ENCODE measurements at regions not wholly inside any gene's neighbourhood (a gene's known extent, or its start where the extent isn't known, plus 50 kb on each side); places are given as distances from the start of the nearest gene placed in this dataset.
"Not testable (repeated sequence)": the region's sequence is repeated elsewhere in the genome, so short reads cannot be mapped to it uniquely, and the experiment has no call there.

GRCh38 chr6:106849120-106849519 is 125.4 kb downstream of the CD24 start:
- no peak for DNase-seq (ENCODE audit: low spot score)

- no peak for DNase-seq (ENCODE audit: low spot score)
Measured at GRCh38 chr6:106847116-106847515, 127.4 kb downstream of the CD24 start.

DNA sequence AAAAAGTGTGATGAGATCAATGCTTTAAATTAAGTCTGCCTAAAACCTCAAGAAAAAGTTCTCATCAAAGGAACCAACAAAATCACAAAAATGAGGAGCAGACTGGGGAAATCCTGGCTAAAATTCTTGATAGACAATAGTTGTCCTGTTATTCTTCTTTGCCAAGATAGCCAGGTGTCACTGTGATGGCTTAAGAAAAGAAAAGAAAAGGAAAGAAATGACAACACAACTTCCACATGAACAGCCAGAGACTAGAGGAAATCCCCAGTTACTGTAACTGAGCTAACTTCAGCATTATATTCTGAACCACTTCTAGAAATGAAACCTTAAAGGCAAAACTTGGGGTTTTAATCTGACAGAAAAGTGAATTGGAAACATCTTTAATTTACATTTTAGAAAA is 129.6 kb downstream of the CD24 start:
- no peak for DNase-seq (ENCODE audit: low spot score)

GRCh38 chr6:106832766-106833510 is 141.6 kb downstream of the CD24 start:
- DNase-seq (ENCODE audit: low spot score) = no peak

DNA sequence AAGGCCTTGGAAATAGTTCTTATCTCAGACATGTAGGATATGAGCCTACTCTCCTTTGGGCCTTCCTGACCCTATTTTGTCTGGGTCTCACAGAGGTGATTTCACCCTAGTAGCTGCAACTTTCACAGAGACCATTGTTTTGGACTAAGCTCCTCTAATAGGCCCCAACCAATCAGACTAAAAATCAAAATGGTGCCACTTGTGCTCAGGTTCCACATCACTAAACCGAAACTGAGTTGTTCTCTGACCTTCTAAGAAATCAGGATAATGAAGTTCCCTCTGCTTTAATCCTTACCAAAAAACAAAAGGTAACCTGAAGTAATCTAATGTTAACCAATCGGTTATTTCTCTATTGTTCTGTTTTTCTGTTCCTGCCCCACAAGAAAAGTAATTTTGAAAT is 143.6 kb downstream of the CD24 start:
- DNase-seq (ENCODE audit: low spot score) = no peak

DNA sequence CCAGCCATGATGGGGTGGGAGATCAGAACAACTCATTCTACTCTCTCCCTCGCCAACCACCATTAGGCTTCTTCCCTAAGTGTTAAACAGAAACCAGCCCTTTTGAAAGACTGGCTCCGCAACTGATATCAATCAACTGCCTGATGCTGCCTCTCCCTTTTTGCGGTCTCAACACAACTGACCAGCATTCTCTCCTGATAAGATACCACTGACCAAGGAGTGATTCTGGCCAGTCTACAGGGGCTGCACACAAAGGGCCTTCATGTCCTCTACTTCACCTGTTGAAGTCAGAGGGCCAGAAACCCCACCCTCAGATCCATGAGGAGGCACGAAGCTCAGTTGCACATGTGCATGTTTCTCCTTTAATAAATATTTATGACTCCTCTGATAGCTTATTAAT is 145.1 kb downstream of the CD24 start:
- DNase-seq (ENCODE audit: low spot score) = no peak

GRCh38 chr6:106827081-106827480 is 147.4 kb downstream of the CD24 start:
- DNase-seq (ENCODE audit: low spot score) = no peak

DNA sequence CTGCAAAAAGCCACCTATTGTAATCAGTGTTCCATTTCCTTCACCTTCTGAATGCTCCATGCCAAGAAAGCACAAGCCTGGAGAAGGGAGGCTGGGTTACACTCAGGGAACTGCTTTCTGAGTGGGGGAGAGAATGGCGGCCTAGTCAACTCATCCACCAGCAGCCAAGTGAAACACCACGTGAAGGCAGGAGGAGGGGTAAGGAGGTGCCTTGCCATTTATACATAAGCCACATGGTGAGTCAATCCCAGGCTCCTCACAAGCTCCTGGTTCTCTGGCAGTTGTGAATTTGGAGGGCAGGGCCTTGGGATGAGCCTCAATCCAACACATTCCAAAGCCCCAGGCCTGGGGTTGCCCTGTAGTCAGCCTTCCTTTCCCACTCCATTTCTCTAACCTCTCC is 149.4 kb downstream of the CD24 start:
- DNase-seq (ENCODE audit: low spot score) = no peak

GRCh38 chr6:106823732-106824351 is 150.7 kb downstream of the CD24 start:
- DNase-seq (ENCODE audit: low spot score) = no peak

- DNase-seq (ENCODE audit: low spot score) = no peak
Measured at GRCh38 chr6:106823058-106823457, 151.5 kb downstream of the CD24 start.

- no peak for DNase-seq (ENCODE audit: low spot score)
Measured at GRCh38 chr6:106820412-106820852, 154.1 kb downstream of the CD24 start.

DNA sequence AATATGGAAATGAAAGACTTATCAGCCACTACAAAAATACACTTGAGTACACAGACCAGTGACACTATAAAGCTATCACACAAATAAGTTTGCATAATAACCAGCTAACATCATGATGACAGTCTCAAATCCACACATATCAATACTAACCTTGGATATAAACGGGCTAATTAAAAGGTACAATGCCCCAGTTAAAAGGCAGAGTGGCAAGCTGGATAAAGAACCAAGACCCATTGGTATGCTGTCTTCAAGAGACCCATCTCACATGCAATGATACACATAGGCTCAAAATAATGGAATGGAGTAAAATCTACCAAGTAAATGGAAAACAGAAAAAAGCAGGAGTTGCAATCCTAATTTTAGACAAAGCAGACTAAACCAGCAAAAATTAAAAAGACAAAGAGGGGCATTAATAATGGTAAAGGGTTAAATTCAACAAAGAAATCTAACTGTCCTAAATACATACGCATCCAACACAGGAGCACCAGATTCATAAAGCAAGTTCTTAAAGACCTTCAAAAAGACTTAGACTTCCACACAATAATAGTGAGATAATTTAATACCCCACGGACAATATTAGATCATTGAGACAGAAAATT is 163.3 kb downstream of the CD24 start:
- DNase-seq (ENCODE audit: low spot score) = no peak

DNA sequence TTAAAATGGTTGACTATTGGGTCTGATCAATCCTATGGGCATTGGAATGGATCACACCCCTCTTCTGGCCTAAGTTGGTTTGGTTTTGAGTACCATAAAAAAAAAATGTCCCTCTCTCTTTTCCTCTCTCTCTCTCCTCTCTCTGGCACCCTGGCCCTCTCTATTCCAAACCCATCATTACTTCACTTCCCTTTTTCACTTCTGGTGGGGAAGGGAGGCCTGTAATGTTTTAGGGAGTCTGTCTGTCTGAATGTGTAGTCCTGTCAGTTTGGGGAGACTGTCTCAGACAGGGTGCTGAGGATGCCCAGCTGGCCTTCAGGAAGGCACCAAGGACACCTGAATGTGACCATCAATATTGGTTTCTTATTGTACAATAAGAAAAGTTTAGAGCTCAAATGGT is 165.8 kb downstream of the CD24 start:
- DNase-seq (ENCODE audit: low spot score) = no peak

GRCh38 chr6:106807947-106808611 is 166.4 kb downstream of the CD24 start:
- no peak for DNase-seq (ENCODE audit: low spot score)

DNA sequence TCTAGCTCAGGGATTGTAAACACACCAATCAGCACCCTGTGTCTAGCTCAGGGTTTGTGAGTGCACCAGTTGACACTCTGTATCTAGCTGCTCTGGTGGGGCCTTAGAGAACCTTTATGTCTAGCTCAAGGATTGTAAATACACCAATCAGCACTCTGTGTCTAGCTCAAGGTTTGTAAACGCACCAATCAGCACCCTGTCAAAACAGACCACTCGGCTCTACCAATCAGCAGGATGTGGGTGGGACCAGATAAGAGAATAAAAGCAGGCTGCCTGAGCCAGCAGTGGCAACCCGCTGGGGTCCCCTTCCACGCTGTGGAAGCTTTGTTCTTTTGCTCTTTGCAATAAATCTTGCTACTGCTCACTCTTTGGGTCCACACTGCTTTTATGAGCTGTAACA is 168.3 kb downstream of the CD24 start:
- DNase-seq (ENCODE audit: low spot score) = not testable (repeated sequence)

DNA sequence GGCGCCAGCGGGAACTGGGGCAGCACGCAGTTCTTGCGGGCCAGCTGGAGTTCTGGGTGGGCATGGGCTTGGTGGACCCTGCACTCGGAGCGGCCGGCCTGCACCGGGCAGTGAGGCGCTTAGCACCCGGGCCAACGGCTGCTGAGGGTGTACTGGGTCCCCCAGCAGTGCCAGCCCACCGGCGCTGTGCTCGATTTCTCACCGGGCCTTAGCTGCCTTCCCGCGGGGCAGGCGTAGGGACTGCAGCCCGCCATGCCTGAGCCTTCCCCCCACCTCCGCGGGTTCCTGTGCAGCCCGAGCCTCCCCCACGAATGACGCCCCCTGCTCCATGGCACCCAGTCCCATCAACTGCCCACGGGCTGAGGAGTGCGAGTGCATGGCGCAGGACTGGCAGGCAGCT is 168.8 kb downstream of the CD24 start:
- no peak for DNase-seq (ENCODE audit: low spot score)

DNA sequence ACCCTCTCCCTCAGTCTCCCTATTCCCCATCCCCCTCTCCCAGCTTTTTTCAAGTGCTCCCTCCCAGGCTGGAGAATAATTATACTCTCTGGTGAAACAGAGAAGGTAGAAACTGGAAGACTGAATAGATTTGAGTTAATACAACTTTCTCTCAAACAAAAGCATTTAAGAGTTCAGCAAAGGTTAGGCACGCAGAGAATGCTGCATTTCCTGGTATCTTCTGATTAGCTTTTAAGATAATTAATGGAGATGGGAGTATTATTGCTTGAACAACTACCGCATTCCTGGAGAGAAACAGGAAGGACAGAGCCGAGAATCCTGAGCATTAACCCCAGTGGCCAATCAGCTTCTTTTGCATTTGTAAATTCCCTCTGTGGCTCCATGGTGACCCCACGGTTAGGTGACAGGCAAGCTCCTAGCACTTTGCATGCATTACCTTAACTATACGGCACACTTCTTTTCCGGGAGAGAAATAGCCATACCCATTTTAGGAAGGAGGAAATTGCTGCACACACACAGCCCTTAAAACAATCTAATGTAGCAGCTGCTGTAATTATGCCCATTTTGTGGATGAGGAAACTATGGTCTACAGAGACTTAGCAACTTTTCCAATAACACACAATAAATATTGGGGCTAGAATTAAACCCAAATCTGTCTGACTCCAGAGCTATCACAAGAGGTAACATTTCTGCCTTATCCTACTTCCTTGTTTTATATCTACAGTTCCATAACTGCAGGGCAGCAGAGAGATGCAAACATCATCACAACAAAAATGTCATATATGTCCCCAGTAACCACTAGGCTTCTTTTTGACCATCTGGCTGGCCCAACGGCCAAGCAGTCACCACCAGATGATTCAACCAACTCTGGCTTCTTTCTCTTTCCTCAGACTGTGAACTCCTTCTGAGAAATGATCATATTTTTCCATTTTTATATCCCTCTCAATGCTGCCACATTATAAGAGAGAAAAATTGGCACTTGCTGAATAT is 169.9 kb downstream of the CD24 start:
- DNase-seq (ENCODE audit: low spot score) = no peak

- no peak for DNase-seq (ENCODE audit: low spot score)
Measured at GRCh38 chr6:106803188-106803587, 171.3 kb downstream of the CD24 start.

DNA sequence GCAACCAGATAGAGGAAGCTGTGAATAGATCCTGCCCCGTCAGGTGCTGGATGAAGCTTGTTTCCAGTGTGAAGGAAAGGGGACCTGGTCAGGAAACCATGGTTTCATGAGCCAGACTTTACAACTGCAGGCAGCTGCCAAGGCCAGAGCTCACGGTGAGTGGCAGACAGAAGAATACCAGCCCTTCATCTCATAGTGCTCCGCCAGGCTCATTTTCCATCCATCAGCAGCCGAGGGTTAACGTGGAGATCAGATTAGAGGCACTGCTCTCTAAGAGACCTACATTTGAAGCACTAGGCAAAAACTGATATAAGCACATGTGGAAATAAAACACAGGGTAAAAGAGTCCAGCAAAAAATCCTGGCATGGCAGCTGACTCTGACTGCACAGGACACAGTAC is 172.4 kb downstream of the CD24 start:
- no peak for DNase-seq (ENCODE audit: low spot score)

DNA sequence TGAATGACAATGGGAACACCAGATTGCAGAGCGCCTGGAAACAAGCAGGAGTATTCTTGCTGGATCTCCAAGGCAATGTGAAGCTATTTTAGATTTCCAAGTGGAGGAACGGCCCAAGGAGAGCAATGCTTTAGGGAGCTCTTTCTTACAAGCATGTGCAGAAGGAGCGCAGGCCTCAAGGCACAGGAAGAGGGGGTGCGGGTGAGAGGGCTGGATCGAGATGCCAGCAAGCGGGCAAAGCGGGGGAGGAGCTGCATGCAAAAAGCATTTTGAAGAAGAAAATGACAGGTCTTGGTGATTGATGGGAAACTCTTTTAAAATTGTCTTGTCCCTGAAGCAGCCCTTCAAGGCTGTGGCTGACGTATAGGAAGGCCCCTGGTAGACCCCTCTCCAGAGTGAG is 171.9 kb downstream of the QRSL1 start:
- peak; percentile 5 for DNase-seq (ENCODE audit: low spot score)

DNA sequence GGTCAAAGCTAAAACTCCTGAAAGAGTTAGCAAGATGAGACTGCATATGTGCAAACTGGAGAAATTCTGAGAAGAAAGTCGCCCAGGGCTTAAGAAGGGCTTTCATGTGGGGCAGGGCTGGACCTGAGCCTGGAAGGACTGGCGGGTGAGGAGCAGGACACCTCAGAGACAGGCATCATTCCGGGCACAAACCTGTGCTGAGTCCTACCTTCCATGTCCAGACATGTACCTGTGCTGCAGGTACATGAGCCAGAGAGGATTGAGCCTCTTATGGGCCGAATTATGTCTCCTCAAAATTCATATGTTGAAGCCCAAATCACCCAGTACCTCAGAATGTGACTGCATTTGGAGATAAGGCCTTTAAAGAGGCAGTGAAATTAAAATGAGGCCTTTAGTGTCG is 171.0 kb downstream of the QRSL1 start:
- DNase-seq (ENCODE audit: low spot score) = no peak
